GM21825 (cell line): ENCODE measurements at regions not wholly inside any gene's neighbourhood (a gene's known extent, or its start where the extent isn't known, plus 50 kb on each side); places are given as distances from the start of the nearest gene placed in this dataset.

ENCODE experiments used
- ATAC-seq: cut with Tn5 transposase; IDR thresholded peaks from one replicate; pipeline ENCODE4 v1.9.1; 2021; ENCODE audit warnings: mild to moderate bottlenecking, moderate library complexity; ENCODE audit not compliant: unreplicated experiment

GRCh38 chr11:115699326-115699725 lies 195.1 kb upstream of the CADM1 start:
- no peak for ATAC-seq

GRCh38 chr11:115698243-115698642 lies 194.0 kb upstream of the CADM1 start:
- ATAC-seq: no peak

GRCh38 chr11:115696563-115696962 lies 192.3 kb upstream of the CADM1 start:
- ATAC-seq: no peak

GRCh38 chr11:115695677-115696364 lies 191.6 kb upstream of the CADM1 start:
- no peak for ATAC-seq

GRCh38 chr11:115693002-115693401 lies 188.8 kb upstream of the CADM1 start:
- no peak for ATAC-seq

GRCh38 chr11:115691030-115691429 lies 186.8 kb upstream of the CADM1 start:
- ATAC-seq: no peak

- ATAC-seq: no peak
Measured at GRCh38 chr11:115687934-115688333, 183.7 kb upstream of the CADM1 start.

GRCh38 chr11:115684699-115685098 lies 180.5 kb upstream of the CADM1 start:
- ATAC-seq: no peak

GRCh38 chr11:115684135-115684534 lies 179.9 kb upstream of the CADM1 start:
- ATAC-seq: no peak

GRCh38 chr11:115682888-115683287 lies 178.7 kb upstream of the CADM1 start:
- no peak for ATAC-seq

- no peak for ATAC-seq
Measured at GRCh38 chr11:115682101-115682500, 177.9 kb upstream of the CADM1 start.

GRCh38 chr11:115679945-115680344 lies 175.7 kb upstream of the CADM1 start:
- no peak for ATAC-seq

- no peak for ATAC-seq
Measured at GRCh38 chr11:115678942-115679341, 174.7 kb upstream of the CADM1 start.

GRCh38 chr11:115677190-115677589 lies 173.0 kb upstream of the CADM1 start:
- ATAC-seq: no peak

- ATAC-seq: no peak
Measured at GRCh38 chr11:115676768-115677167, 172.6 kb upstream of the CADM1 start.

- ATAC-seq: no peak
Measured at GRCh38 chr11:115676206-115676605, 172.0 kb upstream of the CADM1 start.

- no peak for ATAC-seq
Measured at GRCh38 chr11:115674937-115675544, 170.8 kb upstream of the CADM1 start.

GRCh38 chr11:115674176-115674936 lies 170.1 kb upstream of the CADM1 start:
- ATAC-seq: no peak

GRCh38 chr11:115673720-115674119 lies 169.5 kb upstream of the CADM1 start:
- no peak for ATAC-seq

GRCh38 chr11:115672999-115673411 lies 168.8 kb upstream of the CADM1 start:
- no peak for ATAC-seq

GRCh38 chr11:115672412-115672811 lies 168.2 kb upstream of the CADM1 start:
- ATAC-seq: no peak
